CD8-positive, alpha-beta memory T cell (primary cell): ENCODE measurements at regions not wholly inside any gene's neighbourhood (a gene's known extent, or its start where the extent isn't known, plus 50 kb on each side); places are given as distances from the start of the nearest gene placed in this dataset.

Experiments
- CTCF ChIA-PET: fragments of 350-600 bp; sonication (Branson Sonifier 250); formaldehyde crosslinking; loops from one replicate; lab custom pipeline; 2021; ENCODE audit warnings: antibody characterized with exemption; lab: Charles Lee
- POLR2A ChIA-PET: fragments of 350-600 bp; sonication (Branson Sonifier 250); formaldehyde crosslinking; loops from one replicate; lab custom pipeline; 2021; ENCODE audit warnings: antibody characterized with exemption; lab: Charles Lee
- DNase-seq, 5 donors: peaks; one replicate each; pipeline versions ENCODE4 v3.0.0 to v3.0.0-alpha.2; 2020 to 2022; ENCODE audit warnings: mixed read lengths in 1 of 5
- H3K27ac ChIP-seq: one replicate; pipeline ENCODE4 v1.7.0; 2013; ENCODE audit warnings: low read depth, mild to moderate bottlenecking, low read length, moderate library complexity
- H3K27me3 ChIP-seq: 2 replicates; pipeline ENCODE4 v1.7.0; 2013; ENCODE audit warnings: low read length, mild to moderate bottlenecking; ENCODE audit not compliant: insufficient read depth, poor library complexity, severe bottlenecking
- H3K36me3 ChIP-seq: 2 replicates; pipeline ENCODE4 v1.7.0; 2013; ENCODE audit warnings: mild to moderate bottlenecking, low read length, moderate library complexity; ENCODE audit not compliant: insufficient read depth
- H3K4me1 ChIP-seq: 2 replicates; pipeline ENCODE4 v1.7.0; 2013; ENCODE audit warnings: mild to moderate bottlenecking, low read length, moderate library complexity; ENCODE audit not compliant: insufficient read depth
- H3K4me3 ChIP-seq: 2 replicates; pipeline ENCODE4 v1.7.0; 2013; ENCODE audit warnings: mild to moderate bottlenecking, low read length
- H3K9me3 ChIP-seq: 2 replicates; pipeline ENCODE4 v1.7.0; 2013; ENCODE audit warnings: mild to moderate bottlenecking, low read length
- H3K27ac Mint-ChIP-seq, 8 donors: one replicate each; pipeline ENCODE4 v1.8.0; 2020 to 2021; ENCODE audit warnings: mixed read lengths in 8 of 8, mild to moderate bottlenecking in 6 of 8, inconsistent platforms in 3 of 8, moderate library complexity in 3 of 8
- H3K27me3 Mint-ChIP-seq, 2 donors: one replicate each; pipeline ENCODE4 v1.8.0; 2020 to 2021; ENCODE audit warnings: mixed read lengths in 2 of 2, mild to moderate bottlenecking in 1 of 2, moderate library complexity in 1 of 2
- H3K36me3 Mint-ChIP-seq, 3 donors: one replicate each; pipeline ENCODE4 v1.8.0; 2020 to 2021; ENCODE audit warnings: mixed read lengths in 3 of 3, inconsistent platforms in 1 of 3, mild to moderate bottlenecking in 1 of 3
- H3K4me1 Mint-ChIP-seq, 3 donors: one replicate each; pipeline ENCODE4 v1.8.0; 2020 to 2021; ENCODE audit warnings: mixed read lengths in 3 of 3, inconsistent platforms in 1 of 3, mild to moderate bottlenecking in 1 of 3
- H3K4me3 Mint-ChIP-seq, 7 donors: one replicate each; pipeline ENCODE4 v1.8.0; 2020 to 2021; ENCODE audit warnings: mixed read lengths in 7 of 7, mild to moderate bottlenecking in 6 of 7, moderate library complexity in 4 of 7, inconsistent platforms in 2 of 7
- H3K9me3 Mint-ChIP-seq, 5 donors: one replicate each; pipeline ENCODE4 v1.8.0; 2020 to 2022; ENCODE audit warnings: mixed read lengths in 5 of 5, mild to moderate bottlenecking in 3 of 5, moderate library complexity in 2 of 5, inconsistent platforms in 1 of 5

GRCh38 chr4:186775902-186776301, 52.2 kb upstream of the FAT1 start:
- Mint-ChIP-seq H3K9me3 (peaks cover 2 to 15% (median 8%) of the 10 kb centered on the region in 5 donors), H3K27me3 (no peaks in the 10 kb centered on the region), H3K36me3 (peaks cover 0 to 1% (median 0%) of the 10 kb centered on the region in 3 donors), H3K4me3 (no peak overlapping the region), H3K27ac (no peak overlapping the region), H3K4me1 (no peaks in the 10 kb centered on the region)
- Histone ChIP-seq H3K9me3 (no peaks in the 10 kb centered on the region), H3K4me3 (no peak overlapping the region), H3K4me1 (no peaks in the 10 kb centered on the region), H3K36me3 (no peaks in the 10 kb centered on the region), H3K27me3 (no peaks in the 10 kb centered on the region), H3K27ac (no peak overlapping the region)
- POLR2A ChIA-PET, result no interaction called here
- DNase-seq, result no peak
- CTCF ChIA-PET, result no interaction called here

DNA sequence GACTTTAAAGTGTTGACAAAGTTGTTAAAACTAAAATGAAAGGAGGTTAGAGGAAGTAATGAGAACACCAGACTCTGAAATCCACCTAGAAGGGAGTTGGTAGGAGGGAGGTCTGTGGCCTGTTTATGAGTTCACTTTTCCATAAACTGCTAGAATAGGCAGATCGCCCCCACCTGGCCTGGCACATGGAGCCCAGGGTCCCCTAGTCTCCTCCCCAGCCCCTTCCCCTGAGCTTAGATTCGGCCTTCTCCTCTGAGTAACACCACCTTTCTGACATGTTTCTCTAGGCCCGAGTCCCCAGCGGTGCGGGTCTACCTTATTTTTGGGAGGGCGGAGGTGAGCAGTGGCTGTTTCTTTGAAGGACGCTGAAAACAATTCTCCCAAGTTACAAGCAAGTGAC, 54.5 kb upstream of the FAT1 start:
- H3K27me3 ChIP-seq, result no peaks in the 10 kb centered on the region
- H3K36me3 ChIP-seq, result no peaks in the 10 kb centered on the region
- CTCF ChIA-PET, result no interaction called here
- H3K27ac Mint-ChIP-seq, result no peak overlapping the region
- H3K36me3 Mint-ChIP-seq, result peaks cover 0 to 1% (median 0%) of the 10 kb centered on the region in 3 donors
- H3K27ac ChIP-seq, result no peak overlapping the region
- H3K4me3 Mint-ChIP-seq, result no peak overlapping the region
- no peaks in the 10 kb centered on the region for H3K4me1 Mint-ChIP-seq
- no peak for DNase-seq
- POLR2A ChIA-PET, result no interaction called here
- H3K4me3 ChIP-seq, result no peak overlapping the region
- no peaks in the 10 kb centered on the region for H3K27me3 Mint-ChIP-seq
- no peaks in the 10 kb centered on the region for H3K9me3 ChIP-seq
- H3K9me3 Mint-ChIP-seq, result peaks cover 2 to 9% (median 5%) of the 10 kb centered on the region in 5 donors
- H3K4me1 ChIP-seq, result no peaks in the 10 kb centered on the region

DNA sequence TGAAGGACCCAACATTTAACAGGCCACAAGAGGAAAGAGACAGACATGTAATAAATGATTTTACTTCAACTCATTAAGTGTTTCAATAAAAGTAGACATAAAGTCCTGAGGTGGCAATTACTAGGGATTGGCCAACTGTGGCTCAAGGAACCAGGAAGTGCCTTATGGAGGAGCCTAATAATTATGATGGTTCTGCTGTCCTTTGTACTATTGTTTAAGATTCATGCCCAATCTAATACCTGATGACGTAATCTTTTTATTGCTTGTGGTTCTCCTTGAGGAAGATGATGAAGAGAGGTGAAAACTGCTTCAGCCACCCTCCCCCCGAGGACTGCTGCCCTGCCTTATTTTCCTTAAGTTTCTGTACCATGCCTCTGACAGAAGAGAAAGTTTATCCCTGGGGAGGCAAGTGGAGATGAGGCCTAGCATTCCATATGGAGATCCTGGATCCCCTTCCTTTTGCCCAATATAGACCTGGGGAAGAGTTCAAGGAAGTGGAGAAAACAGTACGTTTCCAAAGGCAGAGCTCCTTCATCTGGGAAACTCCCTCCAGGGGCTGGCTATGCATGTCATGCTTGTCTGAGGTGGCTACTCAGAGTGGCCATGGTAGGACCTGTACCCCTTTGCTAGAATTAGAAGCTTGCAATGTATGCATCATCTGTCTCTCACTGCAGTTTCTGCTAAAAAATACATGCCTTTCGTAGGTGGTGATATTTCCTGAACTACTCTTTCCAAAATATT, 56.8 kb upstream of the FAT1 start:
- H3K4me3 Mint-ChIP-seq, result no peak overlapping the region
- Histone ChIP-seq H3K36me3 (no peaks in the 10 kb centered on the region), H3K4me3 (no peak overlapping the region), H3K27ac (no peak overlapping the region), H3K4me1 (no peaks in the 10 kb centered on the region), H3K27me3 (no peaks in the 10 kb centered on the region), H3K9me3 (no peaks in the 10 kb centered on the region)
- H3K27me3 Mint-ChIP-seq, result no peaks in the 10 kb centered on the region
- ChIA-PET CTCF (no interaction called here), POLR2A (no interaction called here)
- no peaks in the 10 kb centered on the region for H3K36me3 Mint-ChIP-seq
- peaks cover 1 to 9% (median 7%) of the 10 kb centered on the region in 5 donors for H3K9me3 Mint-ChIP-seq
- no peak for DNase-seq
- H3K4me1 Mint-ChIP-seq, result no peaks in the 10 kb centered on the region
- H3K27ac Mint-ChIP-seq, result no peak overlapping the region

- ChIA-PET POLR2A (no interaction called here), CTCF (no interaction called here)
- Mint-ChIP-seq H3K4me1 (no peaks in the 10 kb centered on the region), H3K27ac (no peak overlapping the region), H3K4me3 (no peak overlapping the region), H3K9me3 (peaks cover 0 to 9% (median 3%) of the 10 kb centered on the region in 5 donors), H3K36me3 (no peaks in the 10 kb centered on the region), H3K27me3 (no peaks in the 10 kb centered on the region)
- Histone ChIP-seq H3K36me3 (no peaks in the 10 kb centered on the region), H3K9me3 (no peaks in the 10 kb centered on the region), H3K4me3 (no peak overlapping the region), H3K27ac (no peak overlapping the region), H3K4me1 (no peaks in the 10 kb centered on the region), H3K27me3 (no peaks in the 10 kb centered on the region)
- DNase-seq, result no peak
Observed at GRCh38 chr4:186781032-186781917, 57.6 kb upstream of the FAT1 start.

DNA sequence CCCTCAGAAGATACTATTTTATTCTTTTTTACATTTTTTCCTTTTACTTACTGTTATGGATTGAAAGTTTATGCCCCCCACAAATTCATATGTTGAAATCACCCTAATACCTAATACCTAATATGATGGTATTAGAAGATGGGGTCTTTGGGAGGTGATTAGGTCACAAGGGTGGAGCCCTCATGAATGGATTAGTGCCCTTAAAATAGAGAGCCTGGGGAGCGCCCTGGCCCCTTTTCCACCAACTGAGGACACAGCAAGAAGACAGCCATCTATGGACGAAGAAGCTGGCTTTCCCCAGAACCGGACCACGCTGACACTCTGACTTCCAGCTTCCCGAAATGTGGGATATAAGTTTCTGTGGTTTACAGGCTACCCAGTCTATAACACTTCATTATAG, 58.6 kb upstream of the FAT1 start:
- no peak overlapping the region for H3K27ac ChIP-seq
- H3K4me3 Mint-ChIP-seq, result no peak overlapping the region
- H3K9me3 ChIP-seq, result no peaks in the 10 kb centered on the region
- peaks cover 0 to 9% (median 7%) of the 10 kb centered on the region in 5 donors for H3K9me3 Mint-ChIP-seq
- no peak overlapping the region for H3K4me3 ChIP-seq
- no peak for DNase-seq
- peaks cover 0 to 2% of the 10 kb centered on the region in 2 donors for H3K27me3 Mint-ChIP-seq
- no peaks in the 10 kb centered on the region for H3K27me3 ChIP-seq
- no peaks in the 10 kb centered on the region for H3K36me3 ChIP-seq
- no peaks in the 10 kb centered on the region for H3K4me1 ChIP-seq
- no peaks in the 10 kb centered on the region for H3K4me1 Mint-ChIP-seq
- no peaks in the 10 kb centered on the region for H3K36me3 Mint-ChIP-seq
- CTCF ChIA-PET, result no interaction called here
- H3K27ac Mint-ChIP-seq, result no peak overlapping the region
- POLR2A ChIA-PET, result no interaction called here

GRCh38 chr4:186787536-186787935, 63.9 kb upstream of the FAT1 start:
- Histone ChIP-seq H3K27ac (no peak overlapping the region), H3K9me3 (no peaks in the 10 kb centered on the region), H3K36me3 (no peaks in the 10 kb centered on the region), H3K27me3 (no peaks in the 10 kb centered on the region), H3K4me3 (no peak overlapping the region), H3K4me1 (no peaks in the 10 kb centered on the region)
- Mint-ChIP-seq H3K27ac (no peak overlapping the region), H3K4me1 (no peaks in the 10 kb centered on the region), H3K9me3 (peaks cover 0 to 6% (median 4%) of the 10 kb centered on the region in 5 donors), H3K4me3 (no peak overlapping the region), H3K36me3 (no peaks in the 10 kb centered on the region), H3K27me3 (peaks cover 0 to 2% of the 10 kb centered on the region in 2 donors)
- CTCF ChIA-PET, result no interaction called here
- POLR2A ChIA-PET, result no interaction called here
- DNase-seq, result no peak

GRCh38 chr4:186789651-186790050, 66.0 kb upstream of the FAT1 start:
- H3K27me3 Mint-ChIP-seq, result peaks cover 0 to 2% of the 10 kb centered on the region in 2 donors
- DNase-seq, result no peak
- Histone ChIP-seq H3K4me3 (no peak overlapping the region), H3K36me3 (no peaks in the 10 kb centered on the region), H3K27me3 (no peaks in the 10 kb centered on the region), H3K9me3 (no peaks in the 10 kb centered on the region), H3K27ac (no peak overlapping the region), H3K4me1 (no peaks in the 10 kb centered on the region)
- no peaks in the 10 kb centered on the region for H3K4me1 Mint-ChIP-seq
- POLR2A ChIA-PET, result no interaction called here
- no peak overlapping the region for H3K4me3 Mint-ChIP-seq
- no peaks in the 10 kb centered on the region for H3K36me3 Mint-ChIP-seq
- CTCF ChIA-PET, result no interaction called here
- peaks cover 0 to 8% (median 3%) of the 10 kb centered on the region in 5 donors for H3K9me3 Mint-ChIP-seq
- H3K27ac Mint-ChIP-seq, result no peak overlapping the region

DNA sequence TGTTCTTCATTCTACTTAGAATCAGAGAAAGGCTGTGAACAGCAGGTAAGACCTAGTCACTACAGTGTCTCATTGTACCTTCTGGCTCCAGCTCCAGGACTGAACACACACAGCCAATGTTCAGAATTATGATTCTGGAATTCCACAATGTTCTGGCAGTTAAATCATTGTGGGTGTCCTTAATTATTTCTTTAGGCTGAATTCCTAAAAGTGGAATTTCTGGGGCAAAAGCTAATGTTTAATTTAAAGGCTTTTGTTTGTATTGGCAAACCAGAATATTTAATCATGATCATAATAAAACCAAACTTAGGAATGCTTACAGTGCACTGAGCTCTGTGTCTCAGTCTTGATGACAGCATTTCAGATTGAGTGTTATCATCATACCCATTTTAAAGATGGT, 67.0 kb upstream of the FAT1 start:
- ChIA-PET CTCF (no interaction called here), POLR2A (no interaction called here)
- no peaks in the 10 kb centered on the region for H3K27me3 ChIP-seq
- no peaks in the 10 kb centered on the region for H3K4me1 Mint-ChIP-seq
- H3K27me3 Mint-ChIP-seq, result peaks cover 0 to 2% of the 10 kb centered on the region in 2 donors
- no peak overlapping the region for H3K27ac ChIP-seq
- no peaks in the 10 kb centered on the region for H3K36me3 ChIP-seq
- no peak for DNase-seq
- H3K36me3 Mint-ChIP-seq, result no peaks in the 10 kb centered on the region
- H3K4me3 Mint-ChIP-seq, result no peak overlapping the region
- H3K9me3 ChIP-seq, result no peaks in the 10 kb centered on the region
- H3K27ac Mint-ChIP-seq, result no peak overlapping the region
- H3K9me3 Mint-ChIP-seq, result peaks cover 0 to 8% (median 3%) of the 10 kb centered on the region in 5 donors
- H3K4me3 ChIP-seq, result no peak overlapping the region
- H3K4me1 ChIP-seq, result no peaks in the 10 kb centered on the region
